Fibroblast of lung (primary cell): ENCODE measurements at regions not wholly inside any gene's neighbourhood (a gene's known extent, or its start where the extent isn't known, plus 50 kb on each side); places are given as distances from the start of the nearest gene placed in this dataset.

Experiments used
- CTCF ChIP-seq, 2 donors: IDR thresholded peaks in 1 of 2; conservative IDR thresholded peaks in 1 of 2; 1 replicate in 1 of 2; 2 replicates in 1 of 2; pipeline ENCODE4 v1.5.1; 2011 to 2012; ENCODE audit warnings: low read length in 2 of 2, control low read depth in 1 of 2, inconsistent platforms in 1 of 2, low read depth in 1 of 2, mild to moderate bottlenecking in 1 of 2
- EZH2 ChIP-seq: IDR thresholded peaks from 2 replicates; pipeline ENCODE4 v1.5.1; 2012; ENCODE audit warnings: low read length, control low read depth, mild to moderate bottlenecking; ENCODE audit errors: missing control alignments

GRCh38 chr6:8703059-8703458, 267.7 kb upstream of the SLC35B3 start:
- TF ChIP-seq CTCF (conservative IDR thresholded peaks at IDR 0.05 in 1 of 2, IDR thresholded peaks at IDR 0.05 in 1 of 2; ENCODE audit: low read depth in 1 of 2, low read length in 2 of 2) (no peak), EZH2 (no peak)
